Esophagus muscularis mucosa (tissue), 4 donors: ENCODE measurements at regions not wholly inside any gene's neighbourhood (a gene's known extent, or its start where the extent isn't known, plus 50 kb on each side); places are given as distances from the start of the nearest gene placed in this dataset.
"Not testable (repeated sequence)": the region's sequence is repeated elsewhere in the genome, so short reads cannot be mapped to it uniquely, and the experiment has no call there.

Experiments
- DNase-seq: peaks from one replicate; pipeline ENCODE4 v3.0.0-alpha.2; 2017; ENCODE audit errors: extremely low spot score
- H3K27ac ChIP-seq, 4 donors: fragments of 200-600 bp; sonication (generic); replicated peaks in 1 of 4; 1 replicate in 3 of 4; 2 replicates in 1 of 4; pipeline ENCODE4 v1.5.1; 2016 to 2019; ENCODE audit warnings: mild to moderate bottlenecking in 1 of 4
- H3K27me3 ChIP-seq, 4 donors: fragments of 200-600 bp; sonication (generic); one replicate each; pipeline versions ENCODE4 v1.5.1 to v1.6.0; 2016 to 2019
- H3K36me3 ChIP-seq, 4 donors: fragments of 200-600 bp; sonication (generic); one replicate each; pipeline ENCODE4 v1.5.1; 2016 to 2019
- H3K4me1 ChIP-seq, 4 donors: fragments of 200-600 bp; sonication (generic); one replicate each; pipeline ENCODE4 v1.5.1; 2016 to 2019
- H3K4me3 ChIP-seq, 4 donors: fragments of 200-600 bp; sonication (generic); 1 replicate in 2 of 4; 2 replicates in 2 of 4; pipeline ENCODE4 v1.5.1; 2016 to 2019; ENCODE audit warnings: mild to moderate bottlenecking in 4 of 4, moderate library complexity in 1 of 4
- H3K9me3 ChIP-seq, 4 donors: fragments of 200-600 bp; sonication (generic); 1 replicate in 3 of 4; 2 replicates in 1 of 4; pipeline ENCODE4 v1.5.1; 2016 to 2019
- CTCF ChIP-seq, 3 experiments: fragments of 200-600 bp in 2 of 3; fragments of 450-650 bp in 1 of 3; sonication (generic) in 2 of 3; IDR thresholded peaks; one replicate each; pipeline ENCODE4 v1.5.1; 2017 to 2019; ENCODE audit warnings: antibody characterized with exemption in 3 of 3, mild to moderate bottlenecking in 2 of 3, moderate library complexity in 1 of 3
- EP300 ChIP-seq: sonication (generic); formaldehyde crosslinking; IDR thresholded peaks from one replicate; pipeline ENCODE4 v1.6.1; 2017; ENCODE audit warnings: antibody characterized with exemption
- POLR2A ChIP-seq: fragments of 450-650 bp; IDR thresholded peaks from one replicate; pipeline ENCODE4 v1.6.1; 2017; ENCODE audit warnings: antibody characterized with exemption, moderate library complexity, mild to moderate bottlenecking, low read depth
- POLR2AphosphoS5 ChIP-seq, 2 donors: sonication (generic); formaldehyde crosslinking; IDR thresholded peaks; one replicate each; pipeline ENCODE4 v1.6.1; 2017; ENCODE audit warnings: antibody characterized with exemption in 2 of 2
- WGBS: methylation state at CpG from one replicate; pipeline ENCODE4 v1.1.5; 2018; 5-methylcytosine and 5-hydroxymethylcytosine counted together
- intact Hi-C: fragments of 100-400 bp; cut with DNase I; formaldehyde crosslinking; loops from one replicate; pipeline ENCODE4 v1.15.1; 2023

- TF ChIP-seq POLR2AphosphoS5 (IDR thresholded peaks at IDR 0.05): no peak
- TF ChIP-seq CTCF (IDR thresholded peaks at IDR 0.05): no peak
- no peak overlapping the region for H3K27ac ChIP-seq
- H3K36me3 ChIP-seq: no peaks in the 10 kb centered on the region
- intact Hi-C loops: loop anchor here (10.0 kb wide), 1 partner anchor 57 kb away; no protein-coding TSS in a partner anchor
- 80% methylated on average over 1 of the region's 1 CpG for whole genome bisulfite sequencing
- H3K4me3 ChIP-seq: no peak overlapping the region
- no peak for DNase-seq
- no peaks in the 10 kb centered on the region for H3K9me3 ChIP-seq
- no peaks in the 10 kb centered on the region for H3K27me3 ChIP-seq
- no peaks in the 10 kb centered on the region for H3K4me1 ChIP-seq
These were observed 943.7 kb downstream of the METTL15 start for GRCh38 chr11:29051935-29052334.

- intact Hi-C loops: loop anchor here (10.0 kb wide), 1 partner anchor 56 kb away; no protein-coding TSS in a partner anchor
- H3K4me1 ChIP-seq, H3K36me3 ChIP-seq, H3K27ac ChIP-seq, H3K4me3 ChIP-seq, H3K27me3 ChIP-seq, H3K9me3 ChIP-seq, DNase-seq: not testable (repeated sequence)
- WGBS: 96% methylated on average over 8 of the region's 11 CpGs
These were observed 942.8 kb downstream of the METTL15 start for GRCh38 chr11:29050962-29051361.

- Histone ChIP-seq H3K27me3 (no peaks in the 10 kb centered on the region), H3K4me1 (no peaks in the 10 kb centered on the region), H3K36me3 (no peaks in the 10 kb centered on the region), H3K4me3 (no peak overlapping the region), H3K27ac (no peak overlapping the region), H3K9me3 (no peaks in the 10 kb centered on the region)
- intact Hi-C loops: no loop called here
- no peak for DNase-seq
- TF ChIP-seq POLR2A (no peak), CTCF (IDR thresholded peaks at IDR 0.05) (no peak), EP300 (no peak), POLR2AphosphoS5 (IDR thresholded peaks at IDR 0.05) (no peak)
These were observed 932.3 kb downstream of the METTL15 start for GRCh38 chr11:29040489-29040888.

GRCh38 chr11:29032384-29033149 lies 924.4 kb downstream of the METTL15 start:
- intact Hi-C loops: no loop called here
- H3K4me1 ChIP-seq: no peaks in the 10 kb centered on the region
- H3K27ac ChIP-seq: no peak overlapping the region
- no peaks in the 10 kb centered on the region for H3K27me3 ChIP-seq
- WGBS: 53% methylated on average over 2 of the region's 2 CpGs
- TF ChIP-seq EP300: no peak
- TF ChIP-seq POLR2A: no peak
- no peak for TF ChIP-seq CTCF (IDR thresholded peaks at IDR 0.05)
- no peak for TF ChIP-seq POLR2AphosphoS5 (IDR thresholded peaks at IDR 0.05)
- no peaks in the 10 kb centered on the region for H3K36me3 ChIP-seq
- no peak for DNase-seq
- no peak overlapping the region for H3K4me3 ChIP-seq
- peaks cover 0 to 16% (median 12%) of the 10 kb centered on the region in 4 donors for H3K9me3 ChIP-seq

- Histone ChIP-seq H3K4me3 (no peak overlapping the region), H3K27ac (no peak overlapping the region), H3K36me3 (no peaks in the 10 kb centered on the region), H3K27me3 (no peaks in the 10 kb centered on the region), H3K4me1 (no peaks in the 10 kb centered on the region), H3K9me3 (peaks cover 0 to 16% (median 12%) of the 10 kb centered on the region in 4 donors)
- intact Hi-C loops: no loop called here
- TF ChIP-seq CTCF (IDR thresholded peaks at IDR 0.05): no peak
- WGBS: 78% methylated on average over 2 of the region's 2 CpGs
- DNase-seq: no peak
These were observed 921.3 kb downstream of the METTL15 start for GRCh38 chr11:29029452-29029851.
